ENCODE measurements at regions not wholly inside any gene's neighbourhood (a gene's known extent, or its start where the extent isn't known, plus 50 kb on each side); places are given as distances from the start of the nearest gene placed in this dataset.
A peak's percentile ranks its signal among the peaks of the same experiment; 100 is the strongest.

DNA sequence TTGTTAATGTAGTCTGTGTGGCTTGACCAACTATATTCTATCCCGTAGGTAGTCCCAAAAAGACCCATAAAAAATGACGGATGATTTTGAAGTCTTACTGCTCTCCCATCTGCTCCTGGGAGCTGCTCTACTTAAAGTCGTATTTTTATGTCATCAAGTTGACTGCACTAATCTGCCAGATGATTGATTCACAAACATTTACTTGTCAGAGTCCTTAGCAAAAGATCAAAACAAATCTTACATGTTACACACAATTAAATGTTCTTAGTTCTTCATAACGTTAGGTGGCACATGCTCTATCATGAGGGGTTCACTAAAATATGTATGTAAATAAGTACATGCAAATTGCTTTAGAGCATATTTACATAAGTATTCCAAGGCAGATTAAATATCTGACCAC is 498.3 kb upstream of the LRRTM4 start:
- H3K9ac ChIP-seq (ENCODE audit: extremely low read depth, low read length, poor library complexity, severe bottlenecking), result no peak overlapping the region
- Mint-ChIP-seq H3K4me3 (no peak overlapping the region), H3K27ac (no peak overlapping the region), H3K36me3 (ENCODE audit: low read depth) (no peaks in the 10 kb centered on the region), H3K9me3 (no peaks in the 10 kb centered on the region), H3K27me3 (ENCODE audit: insufficient read depth) (no peaks in the 10 kb centered on the region), H3K4me1 (no peaks in the 10 kb centered on the region)
- 89 to 94% methylated on average over 2 to 3 of the region's 4 CpGs for WGBS, 2 experiments (ENCODE audit: insufficient coverage in 1 of 2, insufficient read length in 1 of 2)
- H3K9me3 ChIP-seq (ENCODE audit: control insufficient read depth, low read length), result no peaks in the 10 kb centered on the region
- no peak overlapping the region for H3K27ac ChIP-seq (ENCODE audit: low read depth, low read length)
- no peaks in the 10 kb centered on the region for H3K36me3 ChIP-seq (ENCODE audit: control insufficient read depth, insufficient read depth, low read length)
- H3K4me1 ChIP-seq (ENCODE audit: control insufficient read depth, insufficient read depth, low read length), result no peaks in the 10 kb centered on the region
- no peaks in the 10 kb centered on the region for H3K27me3 ChIP-seq (ENCODE audit: control insufficient read depth, insufficient read depth, low read length, poor library complexity, severe bottlenecking)
- no peak for DNase-seq
- no peak overlapping the region for H3K4me3 ChIP-seq (ENCODE audit: low read length)
- TF ChIP-seq, protein P1, sequence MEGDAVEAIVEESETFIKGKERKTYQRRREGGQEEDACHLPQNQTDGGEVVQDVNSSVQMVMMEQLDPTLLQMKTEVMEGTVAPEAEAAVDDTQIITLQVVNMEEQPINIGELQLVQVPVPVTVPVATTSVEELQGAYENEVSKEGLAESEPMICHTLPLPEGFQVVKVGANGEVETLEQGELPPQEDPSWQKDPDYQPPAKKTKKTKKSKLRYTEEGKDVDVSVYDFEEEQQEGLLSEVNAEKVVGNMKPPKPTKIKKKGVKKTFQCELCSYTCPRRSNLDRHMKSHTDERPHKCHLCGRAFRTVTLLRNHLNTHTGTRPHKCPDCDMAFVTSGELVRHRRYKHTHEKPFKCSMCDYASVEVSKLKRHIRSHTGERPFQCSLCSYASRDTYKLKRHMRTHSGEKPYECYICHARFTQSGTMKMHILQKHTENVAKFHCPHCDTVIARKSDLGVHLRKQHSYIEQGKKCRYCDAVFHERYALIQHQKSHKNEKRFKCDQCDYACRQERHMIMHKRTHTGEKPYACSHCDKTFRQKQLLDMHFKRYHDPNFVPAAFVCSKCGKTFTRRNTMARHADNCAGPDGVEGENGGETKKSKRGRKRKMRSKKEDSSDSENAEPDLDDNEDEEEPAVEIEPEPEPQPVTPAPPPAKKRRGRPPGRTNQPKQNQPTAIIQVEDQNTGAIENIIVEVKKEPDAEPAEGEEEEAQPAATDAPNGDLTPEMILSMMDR (conservative IDR thresholded peaks at IDR 0.05), result no peak

DNA sequence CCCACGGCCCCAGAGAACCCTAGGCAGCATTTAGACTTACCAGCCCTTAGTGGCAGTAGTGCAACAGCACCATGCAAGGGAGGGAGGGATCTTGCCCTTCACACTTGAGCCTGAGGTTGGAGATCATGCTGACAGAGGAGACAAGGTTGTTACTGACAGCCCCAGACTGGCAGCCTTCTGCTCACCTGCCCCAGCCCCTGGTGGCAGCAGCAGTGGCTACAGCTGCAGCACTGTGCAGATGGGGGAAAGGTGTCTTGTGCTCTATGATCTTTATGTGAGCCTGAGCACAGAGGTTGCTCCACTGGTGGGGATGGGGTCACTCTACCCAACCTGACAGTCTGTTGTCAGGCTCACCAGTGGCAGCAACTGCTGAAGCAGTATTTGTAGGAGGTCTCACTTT is 501.2 kb upstream of the LRRTM4 start:
- Histone ChIP-seq H3K4me3 (ENCODE audit: low read length) (no peak overlapping the region), H3K9me3 (ENCODE audit: control insufficient read depth, low read length) (peaks cover 12% of the 10 kb centered on the region), H3K9ac (ENCODE audit: extremely low read depth, low read length, poor library complexity, severe bottlenecking) (no peak overlapping the region), H3K27ac (ENCODE audit: low read depth, low read length) (no peak overlapping the region), H3K4me1 (ENCODE audit: control insufficient read depth, insufficient read depth, low read length) (no peaks in the 10 kb centered on the region), H3K36me3 (ENCODE audit: control insufficient read depth, insufficient read depth, low read length) (no peaks in the 10 kb centered on the region), H3K27me3 (ENCODE audit: control insufficient read depth, insufficient read depth, low read length, poor library complexity, severe bottlenecking) (no peaks in the 10 kb centered on the region)
- H3K4me1 Mint-ChIP-seq, result no peaks in the 10 kb centered on the region
- peak; percentile 59 for DNase-seq
- H3K27ac Mint-ChIP-seq, result no peak overlapping the region
- no peak overlapping the region for H3K4me3 Mint-ChIP-seq
- TF ChIP-seq, protein P1 (conservative IDR thresholded peaks at IDR 0.05), result peak; percentile 65
- H3K36me3 Mint-ChIP-seq (ENCODE audit: low read depth), result no peaks in the 10 kb centered on the region
- WGBS, 2 experiments (ENCODE audit: insufficient coverage in 1 of 2, insufficient read length in 1 of 2), result 93 to 100% methylated on average over 1 of the region's 1 CpG
- H3K9me3 Mint-ChIP-seq, result peaks cover 9% of the 10 kb centered on the region
- no peaks in the 10 kb centered on the region for H3K27me3 Mint-ChIP-seq (ENCODE audit: insufficient read depth)

DNA sequence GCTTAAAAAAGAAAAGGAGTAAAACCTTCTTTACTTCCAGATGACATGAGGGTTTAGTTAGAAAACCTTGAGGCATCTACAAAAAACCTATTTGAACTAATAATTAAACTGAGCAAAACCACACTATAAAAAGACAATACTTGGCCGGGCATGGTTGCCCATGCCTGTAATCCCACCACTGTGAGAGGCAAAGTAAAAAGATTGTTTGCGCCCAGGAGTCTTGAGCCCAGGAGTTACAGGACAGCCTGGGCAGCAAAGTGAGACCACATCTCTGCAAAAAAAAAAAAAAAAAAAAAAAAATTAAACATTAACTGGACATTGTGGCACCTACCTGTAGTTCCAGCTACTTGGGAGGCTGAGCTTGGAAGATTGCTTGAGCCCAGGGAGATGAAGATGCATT is 502.8 kb upstream of the LRRTM4 start:
- Histone ChIP-seq H3K9ac (ENCODE audit: extremely low read depth, low read length, poor library complexity, severe bottlenecking) (no peak overlapping the region), H3K27ac (ENCODE audit: low read depth, low read length) (no peak overlapping the region), H3K27me3 (ENCODE audit: control insufficient read depth, insufficient read depth, low read length, poor library complexity, severe bottlenecking) (no peaks in the 10 kb centered on the region), H3K4me1 (ENCODE audit: control insufficient read depth, insufficient read depth, low read length) (no peaks in the 10 kb centered on the region), H3K9me3 (ENCODE audit: control insufficient read depth, low read length) (peaks cover 28% of the 10 kb centered on the region), H3K4me3 (ENCODE audit: low read length) (no peak overlapping the region), H3K36me3 (ENCODE audit: control insufficient read depth, insufficient read depth, low read length) (no peaks in the 10 kb centered on the region)
- H3K4me1 Mint-ChIP-seq, result no peaks in the 10 kb centered on the region
- 92% methylated on average over 2 of the region's 2 CpGs; no CpG with 5 or more reads in 1 of the 2 experiments for WGBS, 2 experiments (ENCODE audit: insufficient coverage in 1 of 2, insufficient read length in 1 of 2)
- no peaks in the 10 kb centered on the region for H3K27me3 Mint-ChIP-seq (ENCODE audit: insufficient read depth)
- H3K36me3 Mint-ChIP-seq (ENCODE audit: low read depth), result peaks cover 4% of the 10 kb centered on the region
- TF ChIP-seq, protein P1 (conservative IDR thresholded peaks at IDR 0.05), result no peak
- no peak overlapping the region for H3K4me3 Mint-ChIP-seq
- no peak overlapping the region for H3K27ac Mint-ChIP-seq
- peaks cover 24% of the 10 kb centered on the region for H3K9me3 Mint-ChIP-seq
- no peak for DNase-seq
